Panc1 (cell line): ENCODE measurements at regions not wholly inside any gene's neighbourhood (a gene's known extent, or its start where the extent isn't known, plus 50 kb on each side); places are given as distances from the start of the nearest gene placed in this dataset.

Experiments
- ATAC-seq: fragments of 200-7000 bp; cut with Tn5 transposase; 2 replicates; pipeline ENCODE4 v1.9.1; 2020; ENCODE audit warnings: mild to moderate bottlenecking, moderate library complexity
- BruUV-seq: library from RNA; stranded (reverse); fragments of 400-500 nt; replicated peaks from 2 replicates; lab custom pipeline; 2021; lab: Mats Ljungman, UMichigan
- CTCF ChIA-PET: fragments of 300-600 bp; sonication (Branson Sonifier 250); formaldehyde crosslinking; loops from one replicate; lab custom pipeline; 2022; ENCODE audit warnings: antibody characterized with exemption; lab: Charles Lee
- POLR2A ChIA-PET: fragments of 300-600 bp; sonication (Branson Sonifier 250); formaldehyde crosslinking; loops from one replicate; lab custom pipeline; 2022; ENCODE audit warnings: antibody characterized with exemption; lab: Charles Lee
- DNase-seq: peaks from one replicate; pipeline ENCODE4 v3.0.0-alpha.2; 2010; ENCODE audit warnings: low read depth, low spot score
- H3K27ac ChIP-seq: 2 replicates; pipeline ENCODE4 v1.5.1; 2011; ENCODE audit warnings: mild to moderate bottlenecking, low read length, inconsistent platforms
- H3K27me3 ChIP-seq: fragments of 200-500 bp; sonication (Bioruptor generic); 2 replicates; pipeline ENCODE4 v1.6.0; 2014; ENCODE audit warnings: low read length, inconsistent platforms; ENCODE audit not compliant: control insufficient read depth, insufficient read depth
- H3K36me3 ChIP-seq: fragments of 200-500 bp; sonication (Bioruptor generic); 2 replicates; pipeline ENCODE4 v1.5.1; 2014; ENCODE audit warnings: inconsistent platforms, mild to moderate bottlenecking, low read length, moderate library complexity; ENCODE audit not compliant: control insufficient read depth, insufficient read depth
- H3K4me1 ChIP-seq: 2 replicates; pipeline ENCODE4 v1.5.1; 2011; ENCODE audit warnings: inconsistent platforms, mild to moderate bottlenecking, low read length, moderate library complexity; ENCODE audit not compliant: control insufficient read depth, insufficient read depth
- H3K4me3 ChIP-seq, 2 experiments: 2 replicates each; pipeline ENCODE4 v1.5.1; 2011 to 2012; ENCODE audit warnings: low read depth in 2 of 2, low read length in 2 of 2, mild to moderate bottlenecking in 2 of 2, inconsistent platforms in 1 of 2, moderate library complexity in 1 of 2
- H3K9me3 ChIP-seq: fragments of 200-500 bp; sonication (Bioruptor generic); 2 replicates; pipeline ENCODE4 v1.5.1; 2014; ENCODE audit warnings: low read depth, mild to moderate bottlenecking, inconsistent platforms, low read length, moderate library complexity; ENCODE audit not compliant: control insufficient read depth, insufficient read depth
- POLR2AphosphoS5 ChIP-seq: IDR thresholded peaks from 2 replicates; pipeline ENCODE4 v1.6.1; 2012; ENCODE audit warnings: mild to moderate bottlenecking, low read depth, low read length, moderate library complexity
- SIN3A ChIP-seq: IDR thresholded peaks from 2 replicates; pipeline ENCODE4 v1.6.1; 2012; ENCODE audit warnings: low read depth, mild to moderate bottlenecking, low read length, moderate library complexity, borderline replicate concordance; ENCODE audit not compliant: insufficient read depth
- TCF7L2 ChIP-seq: IDR thresholded peaks from 2 replicates; pipeline ENCODE4 v1.6.1; 2011; ENCODE audit warnings: mild to moderate bottlenecking, low read depth, low read length, inconsistent platforms
- in situ Hi-C: cut with HindIII; loops from 2 replicates; pipeline ENCODE4 v1.10.0; 2016; ENCODE audit warnings: low sequenced_read_pairs, low pct_unique_long_range_greater_than_20kb
- intact Hi-C: fragments of 100-400 bp; cut with micrococcal nuclease; formaldehyde crosslinking; loops from one replicate; pipeline ENCODE4 v1.10.0; 2022; ENCODE audit not compliant: unreplicated experiment
- TF ChIP-seq, protein P1 (sequence below): fragments of 450-650 bp; IDR thresholded peaks from 2 replicates; pipeline ENCODE4 v1.5.1; 2017; ENCODE audit warnings: mild to moderate bottlenecking
- TF ChIP-seq, protein P2 (sequence below), 2 experiments: IDR thresholded peaks; 2 replicates each; pipeline ENCODE4 v1.6.1; 2011 to 2012; ENCODE audit warnings: low read depth in 2 of 2, control low read depth in 1 of 2, low read length in 1 of 2, mild to moderate bottlenecking in 1 of 2, moderate library complexity in 1 of 2; ENCODE audit not compliant: insufficient read depth in 1 of 2

DNA sequence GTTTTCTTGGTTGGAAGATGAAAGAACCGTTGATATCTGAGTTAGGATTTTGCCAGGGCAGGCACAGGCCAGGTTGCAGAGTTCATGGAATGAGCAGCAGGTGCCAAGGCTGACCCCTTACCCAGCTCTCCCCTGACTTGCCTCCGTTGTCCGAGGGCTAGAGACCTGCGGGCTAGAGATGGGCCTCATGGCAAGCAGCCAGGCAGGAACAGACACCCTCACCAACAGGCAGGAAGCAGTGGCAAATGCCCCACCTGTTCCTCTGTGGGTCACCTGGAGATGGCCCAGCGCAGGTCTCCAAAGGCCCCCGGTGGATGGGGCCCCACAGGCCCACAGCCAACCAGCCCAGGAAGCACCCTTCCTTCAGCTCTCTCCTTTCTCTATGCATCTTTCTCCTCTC, 186.7 kb upstream of the PMEPA1 start:
- ATAC-seq (no peak), DNase-seq (no peak)
- intact Hi-C loops = no loop called here
- Histone ChIP-seq H3K27me3 (no peaks in the 10 kb centered on the region), H3K4me3 (no peak overlapping the region), H3K9me3 (no peaks in the 10 kb centered on the region), H3K36me3 (no peaks in the 10 kb centered on the region), H3K27ac (no peak overlapping the region), H3K4me1 (no peaks in the 10 kb centered on the region)
- CTCF ChIA-PET = no interaction called here
- POLR2A ChIA-PET = no interaction called here
- TF ChIP-seq, protein P1, sequence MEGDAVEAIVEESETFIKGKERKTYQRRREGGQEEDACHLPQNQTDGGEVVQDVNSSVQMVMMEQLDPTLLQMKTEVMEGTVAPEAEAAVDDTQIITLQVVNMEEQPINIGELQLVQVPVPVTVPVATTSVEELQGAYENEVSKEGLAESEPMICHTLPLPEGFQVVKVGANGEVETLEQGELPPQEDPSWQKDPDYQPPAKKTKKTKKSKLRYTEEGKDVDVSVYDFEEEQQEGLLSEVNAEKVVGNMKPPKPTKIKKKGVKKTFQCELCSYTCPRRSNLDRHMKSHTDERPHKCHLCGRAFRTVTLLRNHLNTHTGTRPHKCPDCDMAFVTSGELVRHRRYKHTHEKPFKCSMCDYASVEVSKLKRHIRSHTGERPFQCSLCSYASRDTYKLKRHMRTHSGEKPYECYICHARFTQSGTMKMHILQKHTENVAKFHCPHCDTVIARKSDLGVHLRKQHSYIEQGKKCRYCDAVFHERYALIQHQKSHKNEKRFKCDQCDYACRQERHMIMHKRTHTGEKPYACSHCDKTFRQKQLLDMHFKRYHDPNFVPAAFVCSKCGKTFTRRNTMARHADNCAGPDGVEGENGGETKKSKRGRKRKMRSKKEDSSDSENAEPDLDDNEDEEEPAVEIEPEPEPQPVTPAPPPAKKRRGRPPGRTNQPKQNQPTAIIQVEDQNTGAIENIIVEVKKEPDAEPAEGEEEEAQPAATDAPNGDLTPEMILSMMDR = no peak
- TF ChIP-seq POLR2AphosphoS5 = no peak
- TF ChIP-seq SIN3A = no peak
- TF ChIP-seq TCF7L2 = no peak
- TF ChIP-seq, protein P2, sequence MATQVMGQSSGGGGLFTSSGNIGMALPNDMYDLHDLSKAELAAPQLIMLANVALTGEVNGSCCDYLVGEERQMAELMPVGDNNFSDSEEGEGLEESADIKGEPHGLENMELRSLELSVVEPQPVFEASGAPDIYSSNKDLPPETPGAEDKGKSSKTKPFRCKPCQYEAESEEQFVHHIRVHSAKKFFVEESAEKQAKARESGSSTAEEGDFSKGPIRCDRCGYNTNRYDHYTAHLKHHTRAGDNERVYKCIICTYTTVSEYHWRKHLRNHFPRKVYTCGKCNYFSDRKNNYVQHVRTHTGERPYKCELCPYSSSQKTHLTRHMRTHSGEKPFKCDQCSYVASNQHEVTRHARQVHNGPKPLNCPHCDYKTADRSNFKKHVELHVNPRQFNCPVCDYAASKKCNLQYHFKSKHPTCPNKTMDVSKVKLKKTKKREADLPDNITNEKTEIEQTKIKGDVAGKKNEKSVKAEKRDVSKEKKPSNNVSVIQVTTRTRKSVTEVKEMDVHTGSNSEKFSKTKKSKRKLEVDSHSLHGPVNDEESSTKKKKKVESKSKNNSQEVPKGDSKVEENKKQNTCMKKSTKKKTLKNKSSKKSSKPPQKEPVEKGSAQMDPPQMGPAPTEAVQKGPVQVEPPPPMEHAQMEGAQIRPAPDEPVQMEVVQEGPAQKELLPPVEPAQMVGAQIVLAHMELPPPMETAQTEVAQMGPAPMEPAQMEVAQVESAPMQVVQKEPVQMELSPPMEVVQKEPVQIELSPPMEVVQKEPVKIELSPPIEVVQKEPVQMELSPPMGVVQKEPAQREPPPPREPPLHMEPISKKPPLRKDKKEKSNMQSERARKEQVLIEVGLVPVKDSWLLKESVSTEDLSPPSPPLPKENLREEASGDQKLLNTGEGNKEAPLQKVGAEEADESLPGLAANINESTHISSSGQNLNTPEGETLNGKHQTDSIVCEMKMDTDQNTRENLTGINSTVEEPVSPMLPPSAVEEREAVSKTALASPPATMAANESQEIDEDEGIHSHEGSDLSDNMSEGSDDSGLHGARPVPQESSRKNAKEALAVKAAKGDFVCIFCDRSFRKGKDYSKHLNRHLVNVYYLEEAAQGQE (IDR thresholded peaks at IDR 0.05; ENCODE audit: insufficient read depth in 1 of 2, low read depth in 2 of 2, low read length in 1 of 2) = no peak
- no TSS peak for BruUV-seq
- in situ Hi-C loops = no loop called here

DNA sequence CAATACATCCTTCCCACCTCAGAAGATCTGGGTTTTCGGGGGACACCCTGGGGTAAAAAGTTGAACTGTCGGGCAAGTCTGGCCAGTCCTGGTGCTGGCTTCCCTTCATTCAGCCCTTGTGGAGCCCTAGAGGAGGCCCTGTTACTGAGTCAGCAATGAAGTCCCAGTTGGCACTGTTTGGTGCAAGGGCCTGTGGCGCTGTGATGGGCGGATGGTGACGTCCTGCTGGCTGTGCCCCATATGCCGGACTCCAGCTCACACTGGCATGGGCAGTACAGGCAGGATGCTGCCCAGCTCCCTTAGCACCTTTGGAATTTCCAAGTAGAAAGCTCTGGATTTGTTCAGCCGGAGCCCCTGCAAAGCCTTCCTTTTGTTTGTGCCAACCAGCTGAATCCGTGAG, 186.2 kb upstream of the PMEPA1 start:
- no peaks in the 10 kb centered on the region for H3K4me1 ChIP-seq
- intact Hi-C loops (no loop called here), in situ Hi-C loops (no loop called here)
- TF ChIP-seq, protein P1 = no peak
- no peak for TF ChIP-seq TCF7L2
- TF ChIP-seq POLR2AphosphoS5 = no peak
- TF ChIP-seq, protein P2 (IDR thresholded peaks at IDR 0.05; ENCODE audit: insufficient read depth in 1 of 2, low read depth in 2 of 2, low read length in 1 of 2) = no peak
- TF ChIP-seq SIN3A = no peak
- no peak overlapping the region for H3K4me3 ChIP-seq
- no peaks in the 10 kb centered on the region for H3K27me3 ChIP-seq
- no peak overlapping the region for H3K27ac ChIP-seq
- no peaks in the 10 kb centered on the region for H3K36me3 ChIP-seq
- CTCF ChIA-PET = no interaction called here
- BruUV-seq = no TSS peak
- H3K9me3 ChIP-seq = no peaks in the 10 kb centered on the region
- POLR2A ChIA-PET = no interaction called here
- ATAC-seq = no peak
- no peak for DNase-seq
